HG03442 (cell line): ENCODE measurements at regions not wholly inside any gene's neighbourhood (a gene's known extent, or its start where the extent isn't known, plus 50 kb on each side); places are given as distances from the start of the nearest gene placed in this dataset.

Experiments
- ATAC-seq: cut with Tn5 transposase; IDR thresholded peaks from one replicate; pipeline ENCODE4 v1.9.1; 2021; ENCODE audit warnings: mild to moderate bottlenecking, moderate library complexity; ENCODE audit not compliant: unreplicated experiment

- no peak for ATAC-seq
Measured at GRCh38 chr2:118479020-118479419, 368.4 kb downstream of the EN1 start.

- no peak for ATAC-seq
Measured at GRCh38 chr2:118477111-118477862, 370.2 kb downstream of the EN1 start.

GRCh38 chr2:118475622-118476205 lies 371.7 kb downstream of the EN1 start:
- ATAC-seq = no peak

GRCh38 chr2:118474541-118474920 lies 372.9 kb downstream of the EN1 start:
- no peak for ATAC-seq

- ATAC-seq = no peak
Measured at GRCh38 chr2:118473846-118474540, 373.5 kb downstream of the EN1 start.

DNA sequence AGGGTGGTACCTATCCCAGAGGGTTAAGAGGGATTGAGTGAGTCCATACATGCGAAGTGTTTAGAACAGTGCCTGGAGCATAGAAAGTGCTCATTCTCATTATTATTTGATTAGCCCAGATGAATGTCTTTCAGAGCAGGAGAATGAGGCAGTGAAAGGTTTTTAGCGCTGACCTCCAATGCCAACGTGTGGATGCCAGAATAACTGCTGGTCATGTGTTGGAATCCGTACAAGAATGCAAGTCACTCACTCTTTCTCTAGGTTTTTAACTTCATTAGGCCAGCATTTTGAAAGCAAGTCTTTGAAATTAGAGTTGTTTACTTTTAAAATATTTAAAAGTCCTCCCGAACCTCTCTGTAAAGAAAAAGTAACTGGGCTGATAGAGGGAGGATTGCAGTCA lies 374.2 kb downstream of the EN1 start:
- ATAC-seq = no peak

GRCh38 chr2:118470297-118470696 lies 377.2 kb downstream of the EN1 start:
- ATAC-seq = no peak

DNA sequence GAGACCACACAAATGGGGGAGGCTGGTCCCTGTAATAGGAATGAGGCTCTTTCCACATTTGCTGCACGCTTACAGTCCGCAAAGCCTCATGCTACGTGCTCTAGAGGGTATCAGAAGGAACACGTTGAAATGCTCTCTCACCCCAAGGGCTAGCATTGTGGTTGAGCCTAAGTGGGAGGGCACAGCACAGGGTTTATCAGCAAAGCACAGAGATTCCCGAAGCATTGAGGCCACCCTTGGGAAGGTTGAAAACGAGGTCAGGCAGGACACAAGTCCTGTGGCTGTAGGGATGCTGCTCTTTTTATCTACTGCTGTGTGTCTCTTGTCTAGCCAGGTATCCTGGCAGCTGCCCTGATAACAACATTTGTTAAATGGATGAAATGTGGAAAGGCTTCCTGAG lies 378.3 kb downstream of the EN1 start:
- no peak for ATAC-seq

- no peak for ATAC-seq
Measured at GRCh38 chr2:118464546-118465265, 376.4 kb downstream of the INSIG2 start.

DNA sequence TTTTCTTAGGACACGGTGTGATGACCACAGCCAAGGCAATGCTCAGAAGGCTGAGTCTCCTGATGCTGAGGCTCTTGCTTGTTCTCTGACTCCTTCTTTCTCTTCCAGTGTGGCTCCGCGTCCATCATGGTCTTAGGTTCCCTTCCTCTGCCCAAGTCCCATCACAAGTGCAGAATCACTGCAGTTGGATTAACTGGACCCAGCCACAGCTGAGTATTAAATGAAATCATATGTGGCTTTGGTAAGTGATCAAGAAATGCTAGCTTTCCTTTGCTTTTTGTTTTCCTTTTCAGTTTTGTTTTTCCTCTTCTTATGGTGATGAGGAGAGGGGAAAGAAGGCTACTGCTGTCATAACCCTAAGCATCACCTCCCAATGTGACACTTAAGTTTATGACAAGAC lies 375.8 kb downstream of the INSIG2 start:
- ATAC-seq = no peak

- no peak for ATAC-seq
Measured at GRCh38 chr2:118460425-118460824, 372.2 kb downstream of the INSIG2 start.

- ATAC-seq = no peak
Measured at GRCh38 chr2:118459426-118459825, 371.2 kb downstream of the INSIG2 start.

GRCh38 chr2:118457951-118458350 lies 369.7 kb downstream of the INSIG2 start:
- no peak for ATAC-seq

DNA sequence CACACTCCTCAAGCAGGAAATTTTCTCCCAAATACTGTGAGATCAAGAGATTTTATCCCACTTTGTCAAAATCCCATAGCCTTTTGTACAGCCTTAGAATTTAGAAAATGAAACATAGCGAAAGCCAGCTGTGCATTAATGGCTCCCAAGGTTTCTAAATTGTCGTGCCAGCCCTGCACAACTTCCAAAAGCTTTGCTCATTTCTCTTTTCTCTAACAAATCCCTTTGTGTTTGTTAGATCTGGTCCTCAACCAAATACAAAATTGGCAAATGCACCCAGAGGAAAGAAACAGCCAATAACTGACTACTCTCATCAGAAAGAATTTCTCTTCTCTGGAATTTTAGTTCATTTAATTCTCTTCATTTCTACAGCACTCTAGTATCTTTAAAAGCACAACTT lies 361.1 kb downstream of the INSIG2 start:
- no peak for ATAC-seq

DNA sequence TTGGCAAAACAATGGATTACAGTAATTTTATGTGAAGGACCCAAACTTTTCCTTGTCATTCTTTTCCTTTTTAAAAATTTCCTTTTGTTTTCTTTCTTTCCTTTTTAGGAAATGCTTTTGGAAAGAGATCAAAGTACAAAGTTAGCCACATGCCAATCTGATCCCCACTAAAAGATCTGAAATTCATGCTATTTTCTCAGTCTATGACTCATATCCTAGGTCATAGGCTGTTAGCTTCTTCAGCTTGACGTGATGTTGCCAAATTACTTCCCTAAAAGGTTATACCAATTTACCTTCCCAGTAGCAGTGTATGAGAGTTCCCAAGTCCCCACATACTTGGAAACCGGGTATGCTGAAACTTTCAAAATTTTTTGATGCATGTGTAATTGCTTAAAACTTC lies 355.3 kb downstream of the INSIG2 start:
- no peak for ATAC-seq

- ATAC-seq = no peak
Measured at GRCh38 chr2:118442996-118443553, 354.8 kb downstream of the INSIG2 start.

DNA sequence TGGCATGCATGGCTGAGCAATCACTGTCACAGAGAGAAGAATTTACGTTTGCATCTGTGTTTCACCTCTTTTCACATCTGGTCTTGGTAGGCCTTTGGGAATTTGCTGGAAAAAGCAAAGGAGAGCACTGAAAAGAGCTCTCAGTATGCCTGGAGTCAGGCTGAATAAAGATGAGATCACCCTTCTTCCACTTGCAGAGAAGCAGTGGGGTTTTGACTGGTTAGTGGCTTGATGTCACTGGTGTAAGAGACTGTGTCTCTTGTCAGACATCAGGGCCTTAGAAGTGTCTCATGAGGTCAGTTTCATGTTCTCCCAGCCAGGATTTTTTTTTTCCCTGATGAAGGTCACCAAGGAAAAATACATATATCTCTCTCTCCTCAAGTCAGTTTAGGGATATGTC lies 353.8 kb downstream of the INSIG2 start:
- ATAC-seq = no peak

DNA sequence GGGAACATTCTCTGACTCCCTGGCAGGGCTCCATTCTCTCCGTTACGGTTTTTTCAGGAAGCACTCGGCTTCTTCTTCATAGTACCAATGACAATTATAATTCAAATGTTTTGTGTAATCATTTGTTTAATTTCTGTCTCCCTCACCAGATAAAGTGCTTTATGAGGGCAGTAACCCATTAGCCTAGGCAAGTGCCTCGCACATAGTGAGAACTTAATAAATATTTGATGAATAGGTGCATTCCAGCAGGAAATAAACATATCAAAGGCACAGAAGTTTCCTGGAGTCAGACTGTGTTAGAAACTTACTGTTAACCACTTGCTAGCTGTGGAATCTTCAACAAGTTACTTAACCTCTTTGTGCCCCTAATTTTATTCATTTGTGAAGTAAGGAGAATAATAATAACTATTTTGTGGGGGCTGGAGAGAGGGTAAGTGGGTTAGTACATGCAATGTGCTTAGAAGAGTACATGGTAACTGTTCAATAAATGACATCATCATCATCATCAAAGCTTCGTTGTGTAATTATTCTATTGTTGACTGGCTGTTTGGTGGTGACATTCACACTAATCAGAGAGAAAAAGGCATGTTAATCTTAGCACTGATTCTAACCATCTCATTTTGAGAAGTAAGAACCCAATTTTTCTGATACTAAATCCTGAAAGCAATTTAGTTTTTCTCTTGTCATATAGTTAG lies 352.3 kb downstream of the INSIG2 start:
- no peak for ATAC-seq

DNA sequence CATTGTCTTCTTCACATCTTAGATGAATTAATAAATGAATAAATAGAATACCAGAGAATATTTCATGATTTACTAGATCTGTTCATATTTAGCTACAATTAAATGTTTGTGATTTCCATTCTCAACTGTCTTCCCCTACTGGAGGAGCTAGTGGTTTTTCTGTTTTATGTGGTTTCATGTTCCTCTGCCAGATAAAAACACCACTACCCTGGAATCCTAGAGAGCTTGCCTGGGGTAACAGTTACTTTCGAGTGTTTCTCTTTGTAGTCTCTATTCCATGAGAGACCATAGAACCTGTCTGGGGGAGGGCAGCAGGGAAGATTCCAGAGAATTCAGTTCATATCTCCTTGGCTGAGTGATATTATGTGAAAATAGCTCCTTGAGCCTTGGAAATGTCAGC lies 349.2 kb downstream of the INSIG2 start:
- ATAC-seq = no peak

- ATAC-seq = no peak
Measured at GRCh38 chr2:118431997-118432396, 343.7 kb downstream of the INSIG2 start.

GRCh38 chr2:118431586-118431985 lies 343.3 kb downstream of the INSIG2 start:
- no peak for ATAC-seq
